ENCODE measurements at regions not wholly inside any gene's neighbourhood (a gene's known extent, or its start where the extent isn't known, plus 50 kb on each side); places are given as distances from the start of the nearest gene placed in this dataset.

DNA sequence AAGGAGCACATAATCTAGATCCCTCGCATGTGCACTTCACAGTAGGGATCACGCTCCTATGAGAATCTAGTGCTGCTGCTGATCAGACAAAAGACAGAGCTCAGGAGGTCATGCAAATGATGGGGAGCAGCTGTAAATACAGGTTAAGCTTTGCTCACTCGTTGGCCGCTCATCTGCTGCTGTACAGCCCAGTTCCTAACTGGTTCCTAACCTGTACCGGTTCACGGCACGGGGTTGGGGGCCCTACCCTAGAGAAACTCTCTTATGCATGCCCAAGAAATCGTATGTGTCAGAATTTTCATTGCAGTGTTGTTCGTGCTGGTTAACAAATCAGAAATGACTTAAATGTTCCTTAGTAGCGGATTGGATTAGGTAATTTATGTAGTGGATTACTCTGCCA lies 116.1 kb downstream of the CDH26 start:
- Histone ChIP-seq H4K20me1 (ENCODE audit: low read depth, low read length) (no peaks in the 10 kb centered on the region), H3K27me3 (ENCODE audit: low read length) (no peaks in the 10 kb centered on the region), H3K4me2 (ENCODE audit: low read depth, low read length, poor library complexity, severe bottlenecking) (no peak overlapping the region), H3K9me3 (ENCODE audit: insufficient read depth, low read length) (no peaks in the 10 kb centered on the region), H2AFZ (ENCODE audit: low read depth, low read length, severe bottlenecking) (no peak overlapping the region), H3F3A (ENCODE audit: insufficient read depth) (no peaks in the 10 kb centered on the region), H3K27ac (ENCODE audit: low read depth, low read length) (no peak overlapping the region), H3K9ac (ENCODE audit: low read length) (no peak overlapping the region), H3K36me3 (ENCODE audit: low read length) (no peaks in the 10 kb centered on the region), H3K4me3 (ENCODE audit: insufficient read depth, low read length, poor library complexity, severe bottlenecking) (no peak overlapping the region), H3K79me2 (ENCODE audit: insufficient read depth, low read length) (no peaks in the 10 kb centered on the region), H3K9me2 (replicated peaks; ENCODE audit: insufficient read depth, low read length) (no peaks in the 10 kb centered on the region)
- TF ChIP-seq EZH2phosphoT487 (conservative IDR thresholded peaks at IDR 0.05; ENCODE audit: low read length), result no peak
- TF ChIP-seq, protein P1, sequence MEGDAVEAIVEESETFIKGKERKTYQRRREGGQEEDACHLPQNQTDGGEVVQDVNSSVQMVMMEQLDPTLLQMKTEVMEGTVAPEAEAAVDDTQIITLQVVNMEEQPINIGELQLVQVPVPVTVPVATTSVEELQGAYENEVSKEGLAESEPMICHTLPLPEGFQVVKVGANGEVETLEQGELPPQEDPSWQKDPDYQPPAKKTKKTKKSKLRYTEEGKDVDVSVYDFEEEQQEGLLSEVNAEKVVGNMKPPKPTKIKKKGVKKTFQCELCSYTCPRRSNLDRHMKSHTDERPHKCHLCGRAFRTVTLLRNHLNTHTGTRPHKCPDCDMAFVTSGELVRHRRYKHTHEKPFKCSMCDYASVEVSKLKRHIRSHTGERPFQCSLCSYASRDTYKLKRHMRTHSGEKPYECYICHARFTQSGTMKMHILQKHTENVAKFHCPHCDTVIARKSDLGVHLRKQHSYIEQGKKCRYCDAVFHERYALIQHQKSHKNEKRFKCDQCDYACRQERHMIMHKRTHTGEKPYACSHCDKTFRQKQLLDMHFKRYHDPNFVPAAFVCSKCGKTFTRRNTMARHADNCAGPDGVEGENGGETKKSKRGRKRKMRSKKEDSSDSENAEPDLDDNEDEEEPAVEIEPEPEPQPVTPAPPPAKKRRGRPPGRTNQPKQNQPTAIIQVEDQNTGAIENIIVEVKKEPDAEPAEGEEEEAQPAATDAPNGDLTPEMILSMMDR (IDR thresholded peaks at IDR 0.05; ENCODE audit: insufficient read depth, low read length, poor library complexity, severe bottlenecking), result no peak

DNA sequence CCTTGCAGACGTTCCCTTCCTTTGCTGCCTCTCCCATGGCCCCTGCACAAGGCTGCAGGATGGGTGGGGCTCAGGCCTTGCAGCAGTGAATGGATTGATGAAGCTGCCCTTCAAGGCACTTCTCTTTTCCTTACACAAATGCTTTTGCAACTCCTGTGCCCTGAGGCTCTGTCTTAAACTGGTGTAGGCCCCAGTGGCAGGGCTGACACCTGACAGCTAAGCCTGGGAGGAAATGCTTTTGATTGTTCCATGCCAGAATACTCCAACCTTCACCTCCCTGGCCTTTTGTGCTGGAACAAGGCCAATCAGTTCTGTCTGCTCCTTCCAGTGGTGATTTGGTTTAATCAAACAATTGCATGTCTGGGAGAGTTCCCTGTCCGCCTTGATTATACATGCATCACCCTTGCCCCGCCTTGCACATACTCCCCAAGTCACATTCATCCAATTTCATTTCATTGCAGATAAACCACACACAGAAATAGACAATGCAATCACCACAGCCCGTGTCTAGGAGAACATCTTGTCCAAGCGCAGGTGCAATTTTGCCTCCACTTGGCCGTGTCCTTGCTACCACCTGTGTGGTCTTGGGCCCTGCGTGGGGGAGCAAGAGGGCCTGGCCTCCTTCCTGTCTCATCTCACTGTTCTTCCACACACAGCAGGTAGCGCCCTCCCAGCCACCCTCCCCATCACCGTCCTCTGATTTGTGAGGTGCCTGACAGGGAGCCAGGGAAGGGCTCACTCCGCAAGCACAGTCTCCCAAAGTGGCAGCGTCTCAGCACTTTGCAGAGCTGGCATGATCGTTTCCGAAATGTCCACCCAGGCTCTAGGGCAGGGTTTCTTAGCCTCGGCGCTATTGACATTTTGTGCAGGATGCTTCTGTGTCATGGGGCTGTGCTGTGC lies 120.4 kb downstream of the CDH26 start:
- TF ChIP-seq EZH2phosphoT487 (conservative IDR thresholded peaks at IDR 0.05; ENCODE audit: low read length), result no peak
- TF ChIP-seq, protein P1 (IDR thresholded peaks at IDR 0.05; ENCODE audit: insufficient read depth, low read length, poor library complexity, severe bottlenecking), result no peak
- no peak overlapping the region for H3K9ac ChIP-seq (ENCODE audit: low read length)
- no peaks in the 10 kb centered on the region for H3K79me2 ChIP-seq (ENCODE audit: insufficient read depth, low read length)
- H3K4me2 ChIP-seq (ENCODE audit: low read depth, low read length, poor library complexity, severe bottlenecking), result no peak overlapping the region
- H3K9me3 ChIP-seq (ENCODE audit: insufficient read depth, low read length), result no peaks in the 10 kb centered on the region
- no peak overlapping the region for H3K4me3 ChIP-seq (ENCODE audit: insufficient read depth, low read length, poor library complexity, severe bottlenecking)
- H3K27ac ChIP-seq (ENCODE audit: low read depth, low read length), result no peak overlapping the region
- H3F3A ChIP-seq (ENCODE audit: insufficient read depth), result no peaks in the 10 kb centered on the region
- no peak overlapping the region for H2AFZ ChIP-seq (ENCODE audit: low read depth, low read length, severe bottlenecking)
- H3K36me3 ChIP-seq (ENCODE audit: low read length), result no peaks in the 10 kb centered on the region
- no peaks in the 10 kb centered on the region for H3K27me3 ChIP-seq (ENCODE audit: low read length)
- H4K20me1 ChIP-seq (ENCODE audit: low read depth, low read length), result no peaks in the 10 kb centered on the region
- H3K9me2 ChIP-seq (replicated peaks; ENCODE audit: insufficient read depth, low read length), result no peaks in the 10 kb centered on the region

DNA sequence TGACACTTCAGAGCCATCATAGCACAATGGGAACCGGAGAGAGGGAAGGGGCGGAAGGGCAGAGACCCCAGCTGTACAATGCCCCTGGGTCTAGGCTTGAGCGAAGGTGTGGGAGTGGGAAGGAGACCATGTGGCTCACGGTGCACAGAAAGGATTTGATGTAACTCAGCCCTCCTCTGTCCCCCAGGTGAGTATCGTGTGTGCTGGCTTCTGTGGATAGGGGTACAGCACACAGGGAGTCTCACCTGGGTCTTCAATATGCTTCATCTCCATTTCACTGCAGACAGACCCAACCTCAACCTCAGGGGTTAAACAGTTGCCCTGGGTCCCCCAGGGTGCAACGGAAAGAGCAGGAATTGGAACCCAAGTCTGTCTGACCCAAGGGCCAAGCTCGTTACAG lies 122.2 kb downstream of the CDH26 start:
- Histone ChIP-seq H3K79me2 (ENCODE audit: insufficient read depth, low read length) (no peaks in the 10 kb centered on the region), H4K20me1 (ENCODE audit: low read depth, low read length) (no peaks in the 10 kb centered on the region), H2AFZ (ENCODE audit: low read depth, low read length, severe bottlenecking) (no peak overlapping the region), H3K9me2 (replicated peaks; ENCODE audit: insufficient read depth, low read length) (no peaks in the 10 kb centered on the region), H3K27ac (ENCODE audit: low read depth, low read length) (no peak overlapping the region), H3K4me2 (ENCODE audit: low read depth, low read length, poor library complexity, severe bottlenecking) (no peak overlapping the region), H3K27me3 (ENCODE audit: low read length) (no peaks in the 10 kb centered on the region), H3K9ac (ENCODE audit: low read length) (no peak overlapping the region), H3K36me3 (ENCODE audit: low read length) (no peaks in the 10 kb centered on the region), H3K9me3 (ENCODE audit: insufficient read depth, low read length) (no peaks in the 10 kb centered on the region), H3F3A (ENCODE audit: insufficient read depth) (no peaks in the 10 kb centered on the region), H3K4me3 (ENCODE audit: insufficient read depth, low read length, poor library complexity, severe bottlenecking) (no peak overlapping the region)
- TF ChIP-seq EZH2phosphoT487 (conservative IDR thresholded peaks at IDR 0.05; ENCODE audit: low read length), result no peak
- TF ChIP-seq, protein P1 (IDR thresholded peaks at IDR 0.05; ENCODE audit: insufficient read depth, low read length, poor library complexity, severe bottlenecking), result no peak
